SH-SY5Y (cell line): ENCODE measurements at regions not wholly inside any gene's neighbourhood (a gene's known extent, or its start where the extent isn't known, plus 50 kb on each side); places are given as distances from the start of the nearest gene placed in this dataset.

Experiments used
- GATA2 ChIP-seq: IDR thresholded peaks from 2 replicates; pipeline ENCODE4 v1.6.1; 2011; ENCODE audit warnings: mild to moderate bottlenecking, low read depth, low read length
- GATA3 ChIP-seq: IDR thresholded peaks from 2 replicates; pipeline ENCODE4 v1.6.1; 2011; ENCODE audit warnings: low read depth, mild to moderate bottlenecking, low read length, moderate library complexity

GRCh38 chr6:112486454-112486853 lies 139.3 kb downstream of the RFPL4B start:
- TF ChIP-seq GATA2 (no peak), GATA3 (no peak)
